GM19240 (cell line): ENCODE measurements at regions not wholly inside any gene's neighbourhood (a gene's known extent, or its start where the extent isn't known, plus 50 kb on each side); places are given as distances from the start of the nearest gene placed in this dataset.
"Not testable (repeated sequence)": the region's sequence is repeated elsewhere in the genome, so short reads cannot be mapped to it uniquely, and the experiment has no call there.

ENCODE experiments used
- DNase-seq: peaks from one replicate; pipeline ENCODE4 v3.0.0; 2011; ENCODE audit warnings: low spot score; ENCODE audit not compliant: insufficient read length

- DNase-seq: no peak
Observed at GRCh38 chr6:14388371-14388770, 270.8 kb downstream of the CD83 start.

- DNase-seq: not testable (repeated sequence)
Observed at GRCh38 chr6:14389776-14390175, 272.2 kb downstream of the CD83 start.

GRCh38 chr6:14390805-14391204 is 273.2 kb downstream of the CD83 start:
- no peak for DNase-seq

GRCh38 chr6:14393910-14394309 is 276.3 kb downstream of the CD83 start:
- DNase-seq: no peak

GRCh38 chr6:14396392-14396791 is 278.8 kb downstream of the CD83 start:
- no peak for DNase-seq

GRCh38 chr6:14396826-14397517 is 279.4 kb downstream of the CD83 start:
- DNase-seq: no peak

- DNase-seq: no peak
Observed at GRCh38 chr6:14397518-14397901, 279.9 kb downstream of the CD83 start.

GRCh38 chr6:14398953-14399352 is 281.4 kb downstream of the CD83 start:
- no peak for DNase-seq

- no peak for DNase-seq
Observed at GRCh38 chr6:14399635-14400034, 282.1 kb downstream of the CD83 start.

- DNase-seq: no peak
Observed at GRCh38 chr6:14401246-14401645, 283.7 kb downstream of the CD83 start.

- no peak for DNase-seq
Observed at GRCh38 chr6:14406614-14407331, 289.2 kb downstream of the CD83 start.

GRCh38 chr6:14408446-14408845 is 290.9 kb downstream of the CD83 start:
- DNase-seq: no peak

GRCh38 chr6:14412026-14412425 is 294.5 kb downstream of the CD83 start:
- no peak for DNase-seq

GRCh38 chr6:14415452-14415851 is 297.9 kb downstream of the CD83 start:
- DNase-seq: no peak

- DNase-seq: no peak
Observed at GRCh38 chr6:14417377-14417776, 299.8 kb downstream of the CD83 start.

- not testable (repeated sequence) for DNase-seq
Observed at GRCh38 chr6:14419224-14419623, 301.7 kb downstream of the CD83 start.

GRCh38 chr6:14422061-14422460 is 304.5 kb downstream of the CD83 start:
- DNase-seq: no peak

GRCh38 chr6:14422917-14423316 is 305.3 kb downstream of the CD83 start:
- DNase-seq: no peak

- no peak for DNase-seq
Observed at GRCh38 chr6:14423330-14423729, 305.8 kb downstream of the CD83 start.

GRCh38 chr6:14423955-14424354 is 306.4 kb downstream of the CD83 start:
- no peak for DNase-seq

GRCh38 chr6:14425805-14426204 is 308.2 kb downstream of the CD83 start:
- DNase-seq: no peak

- no peak for DNase-seq
Observed at GRCh38 chr6:14426281-14426680, 308.7 kb downstream of the CD83 start.

- DNase-seq: no peak
Observed at GRCh38 chr6:14428269-14428668, 310.7 kb downstream of the CD83 start.
